Tibial artery (tissue), 4 donors: ENCODE measurements at regions not wholly inside any gene's neighbourhood (a gene's known extent, or its start where the extent isn't known, plus 50 kb on each side); places are given as distances from the start of the nearest gene placed in this dataset.
"Not testable (repeated sequence)": the region's sequence is repeated elsewhere in the genome, so short reads cannot be mapped to it uniquely, and the experiment has no call there.

Experiments
- DNase-seq, 2 donors: peaks; one replicate each; pipeline ENCODE4 v3.0.0-alpha.2; 2019
- H3K27ac ChIP-seq, 2 donors: fragments of 200-600 bp; sonication (generic) in 1 of 2; 1 replicate in 1 of 2; 2 replicates in 1 of 2; pipeline ENCODE4 v1.5.1; 2018 to 2019; ENCODE audit warnings: mild to moderate bottlenecking in 1 of 2
- H3K27me3 ChIP-seq, 2 donors: fragments of 200-600 bp; sonication (generic) in 1 of 2; one replicate each; pipeline versions ENCODE4 v1.5.1 to v1.6.0; 2016 to 2019
- H3K36me3 ChIP-seq, 3 donors: fragments of 200-600 bp; sonication (generic) in 2 of 3; one replicate each; pipeline ENCODE4 v1.5.1; 2016 to 2019; ENCODE audit warnings: mild to moderate bottlenecking in 2 of 3
- H3K4me1 ChIP-seq, 4 donors: fragments of 200-600 bp; sonication (generic) in 2 of 4; 1 replicate in 3 of 4; 2 replicates in 1 of 4; pipeline ENCODE4 v1.5.1; 2016 to 2019
- H3K4me3 ChIP-seq, 2 donors: fragments of 200-600 bp; sonication (generic) in 1 of 2; 1 replicate in 1 of 2; 2 replicates in 1 of 2; pipeline ENCODE4 v1.5.1; 2018 to 2019; ENCODE audit warnings: mild to moderate bottlenecking in 2 of 2
- H3K9me3 ChIP-seq, 3 donors: fragments of 200-600 bp; sonication (generic) in 1 of 3; one replicate each; pipeline ENCODE4 v1.5.1; 2016 to 2019
- intact Hi-C: fragments of 100-400 bp; cut with DNase I; formaldehyde crosslinking; loops from one replicate; pipeline ENCODE4 v1.15.0; 2023; ENCODE audit warnings: low total_unique reads
- TF ChIP-seq, protein P1 (sequence below), 2 experiments: fragments of 200-600 bp in 1 of 2; fragments of 450-650 bp in 1 of 2; IDR thresholded peaks; one replicate each; pipeline ENCODE4 v1.5.1; 2017 to 2019; ENCODE audit warnings: antibody characterized with exemption in 2 of 2, mild to moderate bottlenecking in 1 of 2, moderate library complexity in 1 of 2

DNA sequence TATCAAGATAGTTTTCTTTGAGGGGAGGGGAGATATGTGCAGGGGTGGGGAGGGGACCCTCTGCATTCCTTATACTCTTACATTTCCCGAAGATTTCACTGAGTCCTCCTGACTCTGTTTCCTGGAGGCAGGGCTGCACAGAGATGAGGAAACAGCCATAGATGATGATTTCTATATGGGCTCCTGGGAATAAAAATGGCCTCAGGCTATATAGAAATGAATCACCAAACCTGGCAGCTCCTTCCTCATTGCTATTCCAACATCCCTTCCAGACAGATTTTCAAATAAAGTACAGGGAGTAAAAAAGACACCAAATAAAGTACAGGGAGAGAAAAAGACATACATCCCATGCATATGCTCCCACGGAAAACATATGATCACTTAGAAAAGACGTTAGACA lies 474.8 kb upstream of the RAB6C start:
- no peak for DNase-seq
- TF ChIP-seq, protein P1, sequence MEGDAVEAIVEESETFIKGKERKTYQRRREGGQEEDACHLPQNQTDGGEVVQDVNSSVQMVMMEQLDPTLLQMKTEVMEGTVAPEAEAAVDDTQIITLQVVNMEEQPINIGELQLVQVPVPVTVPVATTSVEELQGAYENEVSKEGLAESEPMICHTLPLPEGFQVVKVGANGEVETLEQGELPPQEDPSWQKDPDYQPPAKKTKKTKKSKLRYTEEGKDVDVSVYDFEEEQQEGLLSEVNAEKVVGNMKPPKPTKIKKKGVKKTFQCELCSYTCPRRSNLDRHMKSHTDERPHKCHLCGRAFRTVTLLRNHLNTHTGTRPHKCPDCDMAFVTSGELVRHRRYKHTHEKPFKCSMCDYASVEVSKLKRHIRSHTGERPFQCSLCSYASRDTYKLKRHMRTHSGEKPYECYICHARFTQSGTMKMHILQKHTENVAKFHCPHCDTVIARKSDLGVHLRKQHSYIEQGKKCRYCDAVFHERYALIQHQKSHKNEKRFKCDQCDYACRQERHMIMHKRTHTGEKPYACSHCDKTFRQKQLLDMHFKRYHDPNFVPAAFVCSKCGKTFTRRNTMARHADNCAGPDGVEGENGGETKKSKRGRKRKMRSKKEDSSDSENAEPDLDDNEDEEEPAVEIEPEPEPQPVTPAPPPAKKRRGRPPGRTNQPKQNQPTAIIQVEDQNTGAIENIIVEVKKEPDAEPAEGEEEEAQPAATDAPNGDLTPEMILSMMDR (IDR thresholded peaks at IDR 0.05) = no peak
- Histone ChIP-seq H3K9me3 (no peaks in the 10 kb centered on the region), H3K27ac (no peak overlapping the region), H3K4me1 (no peaks in the 10 kb centered on the region), H3K27me3 (no peaks in the 10 kb centered on the region), H3K4me3 (no peak overlapping the region), H3K36me3 (no peaks in the 10 kb centered on the region)
- intact Hi-C loops = no loop called here

- Histone ChIP-seq H3K9me3 (peaks cover 0 to 6% (median 0%) of the 10 kb centered on the region in 3 donors), H3K27me3 (no peaks in the 10 kb centered on the region), H3K4me1 (no peaks in the 10 kb centered on the region), H3K27ac (no peak overlapping the region), H3K36me3 (no peaks in the 10 kb centered on the region), H3K4me3 (no peak overlapping the region)
- intact Hi-C loops = no loop called here
- DNase-seq = no peak
- TF ChIP-seq, protein P1 (IDR thresholded peaks at IDR 0.05) = no peak
These were observed 460.5 kb upstream of the RAB6C start for GRCh38 chr2:129518937-129519336.

- H3K36me3 ChIP-seq, H3K27me3 ChIP-seq, H3K4me3 ChIP-seq, H3K4me1 ChIP-seq, intact Hi-C loops, H3K9me3 ChIP-seq, DNase-seq, H3K27ac ChIP-seq: not testable (repeated sequence)
These were observed 447.3 kb upstream of the RAB6C start for GRCh38 chr2:129532158-129532557.

GRCh38 chr2:129548880-129549279 lies 430.6 kb upstream of the RAB6C start:
- intact Hi-C loops = no loop called here
- no peak overlapping the region for H3K27ac ChIP-seq
- no peak for DNase-seq
- H3K9me3 ChIP-seq = no peaks in the 10 kb centered on the region
- H3K4me3 ChIP-seq = no peak overlapping the region
- H3K4me1 ChIP-seq = no peaks in the 10 kb centered on the region
- TF ChIP-seq, protein P1 (IDR thresholded peaks at IDR 0.05) = no peak
- no peaks in the 10 kb centered on the region for H3K36me3 ChIP-seq
- no peaks in the 10 kb centered on the region for H3K27me3 ChIP-seq

DNA sequence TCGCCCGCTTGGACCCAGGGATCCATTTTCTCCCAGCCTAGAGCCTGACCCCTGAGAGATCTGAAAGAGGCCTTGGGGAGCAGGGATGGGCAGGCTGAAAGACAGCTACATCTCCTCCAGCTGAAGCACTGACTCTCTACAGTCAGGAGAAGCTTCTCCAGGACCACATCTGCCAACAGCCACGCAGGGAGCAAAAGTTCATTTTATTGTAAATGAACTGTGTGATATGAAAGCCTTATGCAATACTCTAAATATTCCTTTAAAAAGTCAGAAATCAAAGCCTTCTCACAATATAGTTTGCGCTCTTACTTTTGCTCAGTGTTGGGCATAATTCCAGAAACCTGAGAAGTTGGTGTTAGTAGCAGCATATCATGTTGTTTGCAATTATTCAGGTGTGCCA lies 428.9 kb upstream of the RAB6C start:
- DNase-seq = no peak
- H3K36me3 ChIP-seq = no peaks in the 10 kb centered on the region
- H3K4me3 ChIP-seq = no peak overlapping the region
- H3K4me1 ChIP-seq = no peaks in the 10 kb centered on the region
- no peak overlapping the region for H3K27ac ChIP-seq
- H3K9me3 ChIP-seq = no peaks in the 10 kb centered on the region
- intact Hi-C loops = no loop called here
- TF ChIP-seq, protein P1 (IDR thresholded peaks at IDR 0.05) = no peak
- H3K27me3 ChIP-seq = no peaks in the 10 kb centered on the region

DNA sequence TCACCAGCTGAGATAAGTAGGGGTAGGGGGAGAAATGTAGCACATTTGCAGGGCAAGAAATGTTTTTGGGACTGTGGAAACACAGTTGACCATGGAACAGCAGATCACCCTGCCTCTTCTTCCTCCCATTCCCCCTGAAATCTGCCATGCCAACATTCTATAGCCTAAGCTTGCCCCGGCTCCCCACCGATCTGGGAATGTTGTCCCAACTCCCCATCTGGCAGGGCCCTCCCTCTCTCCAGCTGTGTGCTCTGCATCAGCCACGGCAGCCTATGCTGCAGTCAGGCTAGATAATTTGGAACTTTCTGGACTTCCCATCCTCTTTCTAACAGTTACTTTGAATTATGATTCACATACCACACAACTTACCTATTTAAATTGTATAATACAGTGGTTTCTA lies 425.1 kb upstream of the RAB6C start:
- no peaks in the 10 kb centered on the region for H3K36me3 ChIP-seq
- intact Hi-C loops = no loop called here

More for the DNA sequence above, 425.1 kb upstream of the RAB6C start:
- Histone ChIP-seq H3K4me1 (no peaks in the 10 kb centered on the region), H3K27me3 (no peaks in the 10 kb centered on the region), H3K4me3 (no peak overlapping the region), H3K27ac (no peak overlapping the region), H3K9me3 (no peaks in the 10 kb centered on the region)
- TF ChIP-seq, protein P1 (IDR thresholded peaks at IDR 0.05) = no peak
- DNase-seq = no peak
